ENCODE measurements at regions not wholly inside any gene's neighbourhood (a gene's known extent, or its start where the extent isn't known, plus 50 kb on each side); places are given as distances from the start of the nearest gene placed in this dataset.

- TF ChIP-seq CTCF (IDR thresholded peaks at IDR 0.05; ENCODE audit: low read depth, low read length): no peak
- no peak for TF ChIP-seq MYC (IDR thresholded peaks at IDR 0.05; ENCODE audit: low read depth, low read length)
Measured at GRCh38 chr13:99740251-99740979, 231.2 kb downstream of the ZIC5 start.
